HT1080 (cell line): ENCODE measurements at regions not wholly inside any gene's neighbourhood (a gene's known extent, or its start where the extent isn't known, plus 50 kb on each side); places are given as distances from the start of the nearest gene placed in this dataset.

ENCODE experiments used
- DNase-seq: peaks from one replicate; pipeline ENCODE4 v3.0.0-alpha.2; 2015; ENCODE audit warnings: low read depth

DNA sequence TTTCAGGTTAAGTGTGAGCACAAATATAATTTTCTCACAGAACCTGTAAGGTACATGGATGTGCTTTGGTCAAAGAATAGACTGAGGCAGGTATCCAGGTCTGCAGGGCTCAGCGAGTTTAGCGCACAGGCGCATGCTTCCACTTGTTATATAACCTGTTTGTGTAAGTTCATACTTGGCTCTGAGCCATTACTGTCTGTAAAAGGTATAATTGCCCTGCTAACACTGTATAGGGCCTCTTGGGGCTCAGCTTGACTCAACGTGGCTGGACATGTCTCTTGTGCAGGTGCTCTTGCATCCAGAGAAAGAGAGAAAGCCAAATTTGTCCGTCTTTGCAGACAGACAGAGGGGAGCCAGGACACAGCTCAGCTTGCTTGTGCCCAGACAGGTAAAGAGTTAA, 759.6 kb downstream of the MTRR start:
- no peak for DNase-seq

DNA sequence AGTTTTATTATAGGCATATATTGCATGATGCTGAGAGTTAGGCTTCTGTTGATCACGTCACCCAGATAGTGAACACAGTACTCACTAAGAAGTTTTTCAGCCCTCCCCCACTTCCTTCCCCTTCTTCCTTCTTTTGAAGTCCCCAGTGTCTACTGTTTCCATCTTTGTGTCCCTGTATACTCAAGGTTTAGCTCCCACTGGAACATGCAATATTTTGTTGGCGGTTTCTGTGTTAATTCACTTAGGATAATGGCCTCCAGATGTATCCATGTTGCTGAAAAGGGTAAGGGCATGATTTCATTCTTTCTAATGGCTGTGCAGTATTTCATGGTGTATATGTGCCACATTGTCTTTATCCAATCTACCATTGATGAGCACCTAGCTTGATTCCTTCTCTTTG, 764.3 kb downstream of the MTRR start:
- DNase-seq = no peak

DNA sequence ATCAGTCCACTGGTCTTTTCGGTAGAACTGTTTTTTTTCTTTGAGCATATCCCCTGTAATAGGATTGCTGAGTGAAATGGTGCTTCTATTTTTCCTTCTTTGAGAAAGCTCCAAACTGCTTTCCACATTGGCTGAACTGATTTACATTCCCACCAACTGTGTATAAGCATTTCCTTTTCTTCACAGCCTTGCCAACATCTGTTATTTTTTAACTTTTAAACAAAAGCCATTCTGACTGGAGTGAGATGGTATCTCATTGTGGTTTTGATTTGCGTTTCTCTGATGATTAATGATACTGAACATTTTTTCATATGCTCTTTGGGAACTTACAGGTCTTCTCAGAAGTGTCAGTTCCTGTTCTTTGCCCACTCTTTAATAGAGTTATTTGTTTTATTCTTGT, 764.7 kb downstream of the MTRR start:
- peak; percentile 15 for DNase-seq

DNA sequence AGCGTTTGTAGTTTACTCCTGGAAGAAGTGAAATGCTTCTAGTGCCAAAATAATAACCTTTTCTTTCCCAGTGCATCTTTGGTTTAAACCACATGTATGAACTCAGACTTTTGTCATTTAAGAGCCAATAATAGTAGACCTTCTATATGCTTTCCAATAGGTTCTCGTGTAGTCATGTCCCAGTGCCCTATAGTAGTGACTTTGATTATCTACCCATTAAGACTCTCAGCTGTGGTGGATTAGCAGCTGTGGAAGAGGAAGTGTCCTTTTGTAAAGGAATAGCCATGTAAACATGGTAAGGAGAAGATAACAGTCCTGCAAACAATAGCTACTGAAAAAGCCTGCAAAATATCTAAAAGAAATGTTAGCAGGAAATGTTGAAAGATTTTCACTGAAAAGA, 765.3 kb downstream of the MTRR start:
- no peak for DNase-seq

DNA sequence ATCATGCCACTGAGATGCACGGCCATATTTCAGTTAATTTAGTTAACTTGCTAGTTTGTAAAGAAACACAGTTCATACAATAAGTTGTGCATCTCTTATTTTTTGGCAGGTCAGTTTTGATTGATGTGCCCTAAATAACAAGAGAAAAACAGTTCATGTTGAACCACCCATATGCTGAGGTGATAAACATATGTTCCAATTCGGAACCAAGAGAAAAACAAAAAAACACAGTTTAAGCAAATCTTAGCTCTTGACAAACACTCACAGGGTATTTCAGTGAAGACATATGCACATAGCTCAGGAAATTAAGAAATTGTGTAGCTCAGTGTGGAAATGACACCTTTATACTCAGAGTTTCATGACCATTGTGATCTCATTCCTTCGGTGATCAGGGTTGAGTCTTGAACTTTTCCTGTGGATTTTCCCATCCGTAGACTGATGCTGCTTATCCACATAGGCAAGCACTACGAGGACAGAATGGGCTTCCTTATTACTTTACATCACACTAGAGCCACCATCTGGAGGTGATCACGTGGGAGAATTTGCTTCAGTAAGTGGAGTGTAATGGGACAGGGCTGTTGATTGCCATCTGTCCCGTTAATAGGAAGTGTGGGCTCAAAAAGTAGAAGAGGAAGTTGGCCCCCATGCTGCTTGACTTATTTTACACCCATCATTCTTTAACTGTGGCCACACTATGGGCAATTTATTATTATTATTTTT, 773.0 kb downstream of the MTRR start:
- DNase-seq = no peak

DNA sequence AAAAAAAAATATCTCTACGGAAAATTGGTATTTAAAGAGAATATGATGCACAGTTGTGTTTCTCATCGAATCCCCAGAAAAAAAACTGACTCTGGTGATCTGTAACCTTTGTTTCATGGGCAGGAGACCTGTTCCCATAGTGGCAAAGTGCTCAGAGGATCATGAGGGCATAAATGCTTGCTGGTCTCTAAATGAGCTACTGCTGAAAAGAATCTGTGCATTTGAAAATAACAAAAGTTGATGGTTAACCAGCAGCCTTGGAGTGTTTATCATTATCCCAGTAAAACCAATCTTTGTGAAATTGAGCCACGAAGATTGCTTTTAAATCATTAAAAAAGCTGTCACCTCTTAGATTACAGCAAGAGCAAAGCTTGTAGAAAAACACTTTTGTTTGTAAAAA, 775.4 kb downstream of the MTRR start:
- no peak for DNase-seq

DNA sequence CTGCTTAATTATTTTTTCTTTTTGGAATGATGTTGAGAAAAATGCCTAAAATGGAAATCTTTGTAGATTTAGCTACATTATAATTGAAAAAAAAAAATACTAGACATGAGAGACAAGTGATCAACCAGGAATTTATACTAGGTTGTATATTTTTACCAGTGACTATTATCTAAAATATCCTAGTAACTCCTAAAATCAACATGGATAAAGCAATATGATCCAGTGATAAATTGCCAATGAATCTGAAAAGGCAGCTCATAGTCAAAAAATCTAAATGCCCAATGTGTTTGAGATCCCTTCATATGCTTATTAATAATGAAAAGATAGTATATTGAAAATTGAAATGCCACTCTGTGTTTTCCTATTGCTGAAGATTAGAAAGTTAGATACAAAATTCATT, 778.2 kb downstream of the MTRR start:
- DNase-seq = no peak

DNA sequence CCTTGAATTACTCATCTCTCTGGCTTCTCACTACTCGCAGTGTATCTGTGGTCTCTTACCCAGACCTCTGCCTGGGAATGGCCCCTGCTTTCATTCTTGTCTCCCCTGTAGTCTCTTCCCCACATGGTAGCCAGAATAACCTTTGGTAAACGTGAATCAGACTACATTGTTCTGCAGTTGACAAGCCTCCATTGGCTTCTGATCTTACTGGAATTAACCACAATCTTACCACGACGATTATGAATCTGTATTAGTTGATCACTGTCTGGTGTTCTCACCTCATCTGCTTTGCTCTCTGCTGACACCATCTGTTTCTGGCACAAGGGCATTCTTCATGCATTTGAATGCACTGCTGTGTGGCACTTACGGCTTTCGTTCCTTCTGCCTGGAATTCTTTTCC, 781.2 kb downstream of the MTRR start:
- peak; percentile 67 for DNase-seq

DNA sequence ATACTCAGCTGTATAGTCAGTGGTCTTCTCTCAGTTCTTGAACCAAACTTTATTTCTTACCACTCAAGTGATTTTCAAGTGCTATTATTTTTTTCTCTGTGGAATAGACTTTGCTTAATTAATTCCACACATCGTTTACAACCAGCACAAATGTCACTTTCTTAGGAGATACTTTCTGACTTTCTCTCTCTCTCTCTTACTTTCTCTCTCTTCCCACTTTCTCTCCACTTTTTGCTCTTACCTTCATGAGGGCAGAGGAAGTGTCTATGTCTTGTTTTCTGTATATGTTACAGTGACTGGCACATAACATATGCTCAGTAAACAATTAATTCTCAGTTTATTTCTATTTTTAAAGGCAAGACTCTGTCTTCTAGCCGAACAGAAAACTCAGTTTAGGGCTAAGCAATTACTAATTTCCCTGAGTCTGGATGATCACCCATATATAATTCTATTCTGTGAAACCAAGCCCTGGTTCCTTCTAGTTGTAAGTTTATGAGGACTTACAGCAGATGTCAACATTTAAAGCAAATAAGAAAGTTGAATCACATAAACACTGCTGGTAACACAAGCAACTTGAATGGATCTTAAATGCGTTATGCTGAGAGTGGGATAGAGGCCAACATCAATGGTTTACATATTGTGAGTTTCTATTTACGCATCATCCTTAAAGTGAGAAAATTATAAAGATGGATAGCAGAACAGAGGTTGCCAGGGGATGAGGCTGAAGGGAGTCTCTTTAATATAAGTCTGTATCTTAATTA, 791.4 kb downstream of the MTRR start:
- DNase-seq = no peak

DNA sequence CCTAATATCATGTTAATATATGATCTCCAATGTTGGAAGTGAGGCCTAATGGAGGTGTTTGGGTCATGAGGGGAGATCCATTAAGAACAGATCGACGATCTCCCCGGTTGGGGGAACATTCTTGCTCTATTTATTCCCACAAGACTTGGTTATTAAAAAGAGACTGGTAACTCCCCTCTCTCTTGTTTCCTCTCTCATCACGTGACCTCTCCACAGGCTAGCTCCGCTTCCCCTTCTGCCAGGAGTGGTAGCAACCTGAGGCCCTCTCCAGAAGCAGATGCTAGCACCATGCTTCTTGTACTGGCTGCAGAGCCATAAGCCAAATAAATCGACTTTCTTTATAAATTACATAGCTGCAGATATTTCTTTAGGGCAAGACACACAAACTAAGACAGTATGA, 794.4 kb downstream of the MTRR start:
- DNase-seq = no peak

DNA sequence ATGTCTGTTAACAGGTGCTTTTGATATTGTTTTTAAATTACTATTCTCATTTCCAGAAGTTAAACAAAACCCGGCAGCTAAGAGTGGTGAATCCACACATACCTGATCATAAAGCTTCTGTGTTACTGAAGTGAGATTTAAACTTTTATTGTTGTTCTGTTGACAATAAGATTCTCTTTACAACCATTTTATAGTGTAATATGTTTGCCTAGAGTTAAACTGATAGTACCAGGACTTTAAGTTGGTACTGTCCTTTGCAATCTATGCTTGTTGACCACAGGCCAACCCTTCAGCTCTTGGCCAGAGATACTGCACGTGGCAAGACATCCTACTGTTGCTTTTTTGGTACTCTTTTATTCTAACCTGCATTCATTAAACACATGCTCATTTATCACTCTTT, 806.2 kb downstream of the MTRR start:
- no peak for DNase-seq

DNA sequence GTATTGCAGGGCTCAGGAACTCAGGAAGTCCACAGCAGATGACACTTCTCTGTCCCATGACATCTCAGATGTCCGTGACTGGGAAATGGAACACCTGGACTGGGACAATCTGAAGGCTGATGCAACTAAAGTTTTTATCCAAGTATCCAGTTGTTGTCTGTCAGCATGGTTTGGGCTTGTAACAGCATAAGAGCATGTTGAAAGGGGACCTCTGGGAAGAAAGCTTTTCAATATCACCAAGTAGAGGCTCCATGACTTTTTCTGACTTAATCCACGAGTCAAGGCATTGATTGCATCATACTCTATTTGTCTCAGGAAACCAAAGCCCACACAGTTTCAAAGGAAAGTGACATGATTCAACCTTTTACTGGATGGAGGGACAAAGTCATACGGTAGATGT, 807.7 kb downstream of the MTRR start:
- DNase-seq = peak; percentile 42

DNA sequence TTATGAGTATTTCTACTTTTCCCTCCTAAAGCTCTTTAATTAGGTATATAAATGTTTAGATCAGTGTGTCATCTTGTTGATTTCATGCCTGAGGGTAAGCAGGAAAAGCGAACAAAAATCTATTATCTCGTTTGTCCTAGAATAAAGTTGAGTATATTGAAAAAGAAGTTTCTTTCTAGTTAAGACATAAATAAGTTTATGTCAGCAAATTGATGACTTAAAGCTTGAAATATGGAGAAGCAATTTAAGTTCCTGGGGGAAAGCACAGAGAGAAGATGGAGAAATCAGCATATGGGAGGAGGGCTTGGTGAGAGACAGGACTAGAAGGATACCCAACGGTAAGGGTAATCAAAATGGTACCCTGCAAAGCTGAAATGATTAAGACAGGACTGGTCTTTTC, 813.4 kb downstream of the MTRR start:
- no peak for DNase-seq

DNA sequence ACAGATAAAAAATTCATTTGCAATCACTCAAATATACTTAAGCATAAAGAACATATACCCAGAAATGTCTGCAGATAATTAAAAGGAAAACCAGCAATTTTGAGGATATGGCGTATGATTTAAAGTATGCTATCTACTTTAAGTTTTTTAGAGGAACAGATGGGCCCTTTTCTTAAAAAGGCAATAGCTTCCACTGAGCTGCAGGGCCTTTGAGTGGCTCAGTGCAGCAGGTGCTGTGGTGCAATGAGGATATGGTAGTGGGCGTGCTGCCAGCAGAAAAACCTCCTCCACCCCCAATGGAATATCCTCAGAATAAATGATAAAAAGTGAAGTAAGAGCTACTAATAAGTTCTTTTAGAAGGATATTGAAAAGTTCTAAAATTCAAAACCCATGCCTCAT, 814.5 kb downstream of the MTRR start:
- DNase-seq = no peak

DNA sequence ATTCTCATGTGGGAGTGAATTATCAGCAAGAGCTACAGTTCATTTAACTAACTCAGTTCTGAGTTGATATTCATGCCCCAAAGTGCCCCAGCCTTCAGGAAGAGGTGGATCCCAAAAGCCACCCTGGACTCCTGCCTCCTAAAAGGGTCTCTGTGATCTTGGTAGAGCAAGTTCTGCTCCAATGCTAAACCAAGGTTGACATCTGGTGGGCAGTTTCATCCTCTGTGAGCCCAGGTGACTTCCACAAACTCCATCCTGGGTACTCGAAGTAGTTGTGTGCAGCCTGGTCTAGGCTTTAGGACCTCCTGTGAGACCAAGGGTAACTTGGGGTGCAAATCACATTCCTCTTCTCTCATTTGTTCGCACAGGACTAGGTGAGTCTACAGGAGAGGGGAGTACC, 816.8 kb downstream of the MTRR start:
- no peak for DNase-seq

DNA sequence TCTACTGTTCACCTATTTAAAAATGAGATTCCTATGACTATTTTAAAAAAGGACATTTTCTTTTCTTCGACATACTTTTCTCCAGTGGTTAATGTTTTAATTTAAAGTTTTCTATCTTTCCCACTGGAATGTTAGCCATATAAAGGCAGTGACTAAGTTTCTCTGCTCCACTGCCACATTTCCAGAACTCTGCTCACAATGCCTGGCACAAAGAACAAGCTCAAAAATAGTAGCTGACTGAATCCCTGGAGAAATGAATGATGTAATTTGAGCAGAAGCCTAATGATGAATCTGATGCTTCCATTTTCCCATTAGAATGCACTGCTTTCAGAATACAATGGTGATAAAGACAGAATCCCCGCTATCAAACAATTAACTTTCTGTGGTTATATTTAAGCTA, 817.8 kb downstream of the MTRR start:
- DNase-seq = peak; percentile 23

DNA sequence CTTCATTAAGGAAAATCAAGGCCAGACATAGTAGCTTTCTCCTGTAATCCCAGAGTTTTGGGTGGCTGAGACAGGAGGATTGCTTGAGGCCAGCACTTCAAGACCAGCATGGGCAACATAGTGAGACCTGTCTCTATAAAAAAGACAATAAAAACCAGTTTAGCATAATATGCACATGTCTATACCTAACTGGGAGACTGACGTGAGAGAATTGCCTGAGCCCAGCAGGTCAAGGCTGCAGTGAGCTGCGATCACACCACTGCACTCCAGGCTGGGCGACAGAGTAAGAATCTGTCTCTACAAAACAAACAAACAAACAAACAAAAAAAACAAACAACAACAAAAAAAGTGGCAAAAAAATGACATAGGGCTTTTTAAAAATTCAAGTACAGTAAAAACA, 820.8 kb downstream of the MTRR start:
- no peak for DNase-seq

DNA sequence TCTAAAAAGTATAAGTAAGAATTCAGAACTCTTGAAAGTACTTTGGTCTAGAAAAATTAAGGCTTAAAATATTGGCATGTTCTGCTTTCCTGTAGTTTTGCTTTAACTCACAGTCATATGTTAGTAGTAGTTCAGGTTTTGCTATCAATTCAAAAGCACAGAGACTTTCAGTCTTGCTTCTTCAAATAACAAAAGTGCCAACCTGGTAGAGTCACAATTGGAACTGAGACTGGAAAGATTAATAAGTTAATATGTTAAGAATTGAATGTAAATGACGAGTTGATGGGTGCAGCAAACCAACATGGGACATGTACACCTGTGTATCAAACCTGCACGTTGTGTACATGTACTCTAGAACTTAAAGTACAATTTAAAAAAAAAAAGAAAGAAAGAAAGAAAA, 822.3 kb downstream of the MTRR start:
- no peak for DNase-seq

DNA sequence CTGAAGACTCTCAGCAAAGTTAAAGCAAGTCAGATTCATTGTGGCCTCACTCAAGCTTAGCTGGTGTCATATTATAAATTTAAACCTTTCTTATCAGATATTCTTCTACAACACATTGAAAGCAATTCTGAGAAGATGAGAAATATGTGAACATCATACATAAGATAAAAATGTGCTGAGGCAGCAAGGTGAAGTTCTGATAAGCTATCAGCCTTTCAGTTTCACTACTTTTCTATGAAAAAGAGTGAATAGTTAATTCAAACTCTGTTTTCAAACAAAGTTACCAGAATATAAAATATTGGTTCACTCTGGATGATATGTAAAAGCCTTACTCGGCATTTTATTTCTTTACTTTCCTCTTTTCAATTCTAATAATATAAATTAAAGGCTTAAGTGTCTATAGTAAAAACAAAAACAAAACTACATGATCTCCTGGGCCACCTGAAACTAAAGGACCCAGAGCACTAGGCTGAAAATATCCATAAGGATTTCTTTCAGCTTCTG, 824.4 kb downstream of the MTRR start:
- no peak for DNase-seq

DNA sequence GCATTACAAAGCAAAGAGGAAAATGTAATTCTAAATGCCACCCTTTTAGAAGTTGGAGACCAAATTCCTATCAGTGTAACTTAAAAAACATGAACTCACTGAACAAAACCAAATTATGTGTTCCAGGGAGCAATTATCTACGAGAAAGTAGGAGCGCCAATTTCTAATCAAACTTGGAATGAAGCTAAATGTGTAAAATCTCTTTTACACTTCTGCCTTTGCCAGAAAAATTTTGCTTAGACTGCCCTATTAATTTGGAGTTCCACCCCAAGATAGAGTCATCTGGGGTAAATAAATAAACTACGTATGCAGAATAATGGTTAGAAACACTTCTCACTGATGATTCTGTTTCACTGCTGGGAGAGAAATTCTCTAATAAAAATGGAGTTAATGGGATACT, 825.6 kb downstream of the MTRR start:
- no peak for DNase-seq

DNA sequence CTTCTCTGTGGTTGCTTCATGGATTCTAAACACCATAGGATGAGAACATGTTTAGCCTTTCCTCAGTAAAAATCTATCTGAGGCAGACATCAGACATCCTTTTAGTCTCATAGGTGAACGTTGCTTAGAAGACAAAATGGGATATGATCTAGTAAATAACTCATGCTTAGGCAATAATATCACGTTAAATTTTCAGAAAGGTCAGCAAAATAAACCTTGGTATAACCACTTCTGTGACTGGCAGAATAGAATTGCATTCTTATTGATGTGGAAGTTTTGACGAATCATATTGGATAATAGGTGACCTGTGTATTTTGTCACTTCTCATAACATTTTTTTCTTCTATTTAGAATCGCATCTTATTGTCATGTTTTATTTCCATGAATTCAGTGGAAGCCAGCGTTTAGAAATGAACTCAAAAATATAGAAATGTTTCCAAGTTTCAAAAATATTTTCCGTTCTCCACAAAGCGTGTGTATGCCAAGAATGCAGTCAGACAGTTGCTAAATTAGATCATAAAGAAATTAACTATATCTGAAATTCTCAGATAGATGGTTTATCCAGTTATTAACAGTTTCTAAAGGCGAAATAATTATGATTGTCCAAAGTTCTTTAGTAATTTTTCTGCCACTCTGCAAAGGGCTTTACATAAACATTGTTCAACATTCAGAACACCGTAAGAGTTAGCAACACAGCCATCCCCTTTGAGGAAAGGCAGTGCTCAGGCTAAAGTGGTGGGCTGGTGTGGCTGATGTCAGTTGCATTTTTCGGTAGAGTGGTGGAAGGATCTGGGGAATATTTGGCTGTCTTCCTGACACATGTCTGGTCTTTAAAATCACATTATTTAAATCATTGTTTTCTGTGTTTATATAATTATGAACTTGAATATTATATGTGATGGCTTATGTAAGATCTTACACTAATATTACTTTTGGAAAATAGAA, 827.2 kb downstream of the MTRR start:
- no peak for DNase-seq

DNA sequence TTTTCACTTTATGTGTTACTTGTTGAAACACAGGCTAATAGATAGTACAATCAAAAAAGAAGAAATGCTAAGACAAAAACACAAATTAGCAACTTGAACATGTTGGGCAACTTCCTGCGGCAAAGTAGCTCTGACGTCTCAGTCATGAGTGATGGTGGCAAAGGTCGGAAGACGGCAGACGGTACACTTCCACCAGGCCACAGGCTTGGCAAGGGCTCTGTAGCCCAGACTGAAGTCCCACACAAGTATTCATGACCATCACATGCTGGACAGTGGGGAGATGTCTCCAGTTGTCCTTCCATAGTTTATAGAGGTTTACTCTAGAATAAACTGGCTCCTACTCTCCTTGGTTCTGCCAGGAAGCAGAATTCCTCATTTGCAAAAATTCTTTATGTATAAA, 831.3 kb downstream of the MTRR start:
- DNase-seq = no peak
